H1 (cell line): ENCODE measurements at regions not wholly inside any gene's neighbourhood (a gene's known extent, or its start where the extent isn't known, plus 50 kb on each side); places are given as distances from the start of the nearest gene placed in this dataset.

Experiments used
- CTCF ChIA-PET: fragments of 300-600 bp; sonication (Branson Sonifier 250); formaldehyde crosslinking; loops from one replicate; lab custom pipeline; 2021; ENCODE audit not compliant: partially characterized antibody; lab: Charles Lee
- POLR2A ChIA-PET: fragments of 300-600 bp; sonication (Branson Sonifier 250); formaldehyde crosslinking; loops from one replicate; lab custom pipeline; 2021; ENCODE audit warnings: inconsistent platforms; ENCODE audit not compliant: partially characterized antibody; lab: Charles Lee
- DNase-seq, 2 experiments: peaks; one replicate each; pipeline versions ENCODE4 v3.0.0 to v3.0.0-alpha.2; 2010 to 2022; ENCODE audit warnings: low spot score in 2 of 2, low read depth in 1 of 2, mixed read lengths in 1 of 2
- FAIRE-seq: peaks from 2 replicates; lab custom pipeline; 2011; peaks lifted over from hg19 to GRCh38; lab: Jason Lieb, UNC
- H2AFZ ChIP-seq: 2 replicates; pipeline ENCODE4 v1.8.1; 2012; ENCODE audit warnings: low read length, inconsistent platforms
- H2AK5ac ChIP-seq: 2 replicates; pipeline ENCODE4 v1.6.1; 2013; ENCODE audit warnings: low read depth, low read length
- H2BK120ac ChIP-seq: replicated peaks from 2 replicates; pipeline ENCODE3; 2013; ENCODE audit warnings: low read depth, low read length, inconsistent platforms
- H2BK12ac ChIP-seq: 2 replicates; pipeline ENCODE4 v1.6.1; 2013; ENCODE audit warnings: low read depth, low read length
- H2BK15ac ChIP-seq: 2 replicates; pipeline ENCODE4 v1.6.1; 2013; ENCODE audit warnings: low read length
- H2BK20ac ChIP-seq: 2 replicates; pipeline ENCODE4 v1.6.1; 2013; ENCODE audit warnings: low read length
- H2BK5ac ChIP-seq: 2 replicates; pipeline ENCODE4 v1.6.1; 2013; ENCODE audit warnings: low read depth, low read length
- H3K14ac ChIP-seq: 2 replicates; pipeline ENCODE4 v1.6.1; 2013; ENCODE audit warnings: inconsistent platforms; ENCODE audit not compliant: insufficient read length
- H3K18ac ChIP-seq: 2 replicates; pipeline ENCODE4 v1.6.1; 2013; ENCODE audit warnings: low read length; ENCODE audit errors: extremely low read depth
- H3K23ac ChIP-seq: 2 replicates; pipeline ENCODE4 v1.6.1; 2013; ENCODE audit warnings: inconsistent platforms; ENCODE audit not compliant: insufficient read length
- H3K23me2 ChIP-seq: 2 replicates; pipeline ENCODE4 v1.6.1; 2013; ENCODE audit warnings: low read depth, low read length
- H3K27ac ChIP-seq: 2 replicates; pipeline ENCODE4 v1.6.1; 2011; ENCODE audit warnings: low read depth, low read length, inconsistent platforms
- H3K27me3 ChIP-seq, 4 experiments: replicated peaks in 1 of 4; 1 replicate in 1 of 4; 2 replicates in 3 of 4; pipeline versions ENCODE4 v1.6.1 to v1.8.1; 2011 to 2013; ENCODE audit warnings: low read length in 3 of 4, mild to moderate bottlenecking in 3 of 4, inconsistent platforms in 2 of 4, mixed read lengths in 2 of 4, moderate library complexity in 1 of 4; ENCODE audit not compliant: control insufficient read depth in 3 of 4, insufficient read depth in 3 of 4; ENCODE audit errors: extremely low read depth in 1 of 4
- H3K36me3 ChIP-seq, 4 experiments: 2 replicates each; pipeline versions ENCODE4 v1.6.1 to v1.8.1; 2011 to 2013; ENCODE audit warnings: mild to moderate bottlenecking in 4 of 4, low read length in 3 of 4, moderate library complexity in 2 of 4, control low read depth in 1 of 4, inconsistent platforms in 1 of 4; ENCODE audit not compliant: insufficient read depth in 4 of 4, control insufficient read depth in 2 of 4
- H3K4ac ChIP-seq: replicated peaks from 2 replicates; pipeline ENCODE3; 2013; ENCODE audit warnings: low read length, low read depth, mixed read lengths, inconsistent platforms; ENCODE audit not compliant: insufficient read length
- H3K4me1 ChIP-seq, 4 experiments: replicated peaks in 1 of 4; 1 replicate in 1 of 4; 2 replicates in 3 of 4; pipeline versions ENCODE4 v1.6.1 to v1.8.1; 2011 to 2013; ENCODE audit warnings: low read length in 3 of 4, inconsistent platforms in 2 of 4, mixed read lengths in 1 of 4; ENCODE audit not compliant: insufficient read depth in 4 of 4, control insufficient read depth in 3 of 4
- H3K4me2 ChIP-seq, 2 experiments: 2 replicates each; pipeline versions ENCODE4 v1.6.1 to v1.8.1; 2011 to 2013; ENCODE audit warnings: low read depth in 2 of 2, low read length in 2 of 2, control low read depth in 1 of 2, inconsistent platforms in 1 of 2, mild to moderate bottlenecking in 1 of 2; ENCODE audit not compliant: insufficient read depth in 1 of 2
- H3K4me3 ChIP-seq, 4 experiments: fragments of 200-600, 300-600 bp in 1 of 4; sonication (generic), shearing (Covaris generic), sonication (Bioruptor Twin) in 1 of 4; 2 replicates each; pipeline versions ENCODE4 v1.5.1 to v1.8.1; 2011 to 2016; ENCODE audit warnings: low read length in 4 of 4, low read depth in 3 of 4, control low read depth in 2 of 4, inconsistent platforms in 2 of 4, mild to moderate bottlenecking in 2 of 4, mixed read lengths in 1 of 4, moderate library complexity in 1 of 4; ENCODE audit not compliant: insufficient read depth in 2 of 4; ENCODE audit errors: extremely low read depth in 1 of 4
- H3K56ac ChIP-seq: replicated peaks from 2 replicates; pipeline ENCODE3; 2013; ENCODE audit warnings: low read depth, mild to moderate bottlenecking, mixed read lengths, low read length, inconsistent platforms; ENCODE audit not compliant: insufficient read length
- H3K79me1 ChIP-seq: 2 replicates; pipeline ENCODE4 v1.6.1; 2013; ENCODE audit warnings: low read depth, low read length, control low read depth
- H3K79me2 ChIP-seq, 2 experiments: 2 replicates each; pipeline versions ENCODE4 v1.6.1 to v1.8.1; 2012 to 2013; ENCODE audit warnings: low read length in 2 of 2, mild to moderate bottlenecking in 2 of 2, inconsistent platforms in 1 of 2; ENCODE audit not compliant: insufficient read depth in 2 of 2, control insufficient read depth in 1 of 2
- H3K9ac ChIP-seq, 4 experiments: replicated peaks in 1 of 4; 1 replicate in 1 of 4; 2 replicates in 3 of 4; pipeline versions ENCODE4 v1.6.1 to v1.8.1; 2011 to 2013; ENCODE audit warnings: low read depth in 3 of 4, low read length in 3 of 4, control low read depth in 2 of 4, mild to moderate bottlenecking in 2 of 4, moderate library complexity in 2 of 4, inconsistent platforms in 1 of 4; ENCODE audit errors: extremely low read depth in 1 of 4
- H3K9me3 ChIP-seq, 2 experiments: 2 replicates each; pipeline versions ENCODE4 v1.6.1 to v1.8.1; 2012 to 2013; ENCODE audit warnings: mild to moderate bottlenecking in 2 of 2, moderate library complexity in 2 of 2, control low read depth in 1 of 2, inconsistent platforms in 1 of 2, low read depth in 1 of 2, low read length in 1 of 2, mixed read lengths in 1 of 2; ENCODE audit not compliant: insufficient read depth in 2 of 2
- H4K20me1 ChIP-seq, 2 experiments: replicated peaks in 1 of 2; 2 replicates each; pipeline versions ENCODE3 to v1.8.1; 2011 to 2013; ENCODE audit warnings: inconsistent platforms in 2 of 2, low read length in 2 of 2, mild to moderate bottlenecking in 1 of 2; ENCODE audit not compliant: insufficient read depth in 2 of 2, control insufficient read depth in 1 of 2
- H4K5ac ChIP-seq: 2 replicates; pipeline ENCODE4 v1.6.1; 2013; ENCODE audit warnings: low read length, low read depth, mixed read lengths, inconsistent platforms; ENCODE audit not compliant: insufficient read length
- H4K8ac ChIP-seq: 2 replicates; pipeline ENCODE4 v1.8.0; 2013; ENCODE audit warnings: mild to moderate bottlenecking, moderate library complexity, low read length, inconsistent platforms; ENCODE audit not compliant: insufficient read depth; ENCODE audit errors: extremely low read depth
- H4K91ac ChIP-seq: replicated peaks from 2 replicates; pipeline ENCODE3; 2013; ENCODE audit warnings: low read length, mixed read lengths, inconsistent platforms; ENCODE audit not compliant: insufficient read length
- ATF3 ChIP-seq: IDR thresholded peaks from 2 replicates; pipeline ENCODE4 v1.6.1; 2011; ENCODE audit warnings: low read depth, mild to moderate bottlenecking, low read length; ENCODE audit not compliant: insufficient read depth
- BRCA1 ChIP-seq: IDR thresholded peaks from 2 replicates; pipeline ENCODE4 v1.6.1; 2012; ENCODE audit warnings: low read depth, low read length, improper control_type of control experiment
- CBX5 ChIP-seq: fragments of 300-800, 300-1000 bp; sonication (generic); IDR thresholded peaks from 2 replicates; pipeline ENCODE4 v1.7.1; 2016; ENCODE audit warnings: antibody characterized with exemption, low read length, low read depth
- CEBPB ChIP-seq: IDR thresholded peaks from 2 replicates; pipeline ENCODE4 v1.6.1; 2012; ENCODE audit warnings: low read depth, low read length
- CHD2 ChIP-seq: IDR thresholded peaks from 2 replicates; pipeline ENCODE4 v1.6.1; 2012; ENCODE audit warnings: low read length, improper control_type of control experiment
- EZH2 ChIP-seq: fragments of 200-600 bp; sonication (generic); IDR thresholded peaks from 2 replicates; pipeline ENCODE4 v1.7.1; 2012; ENCODE audit warnings: low read depth, mild to moderate bottlenecking, moderate library complexity, low read length, inconsistent platforms; ENCODE audit not compliant: severe bottlenecking
- HDAC2 ChIP-seq, 2 experiments: fragments of 300-600 bp in 1 of 2; sonication (generic) in 1 of 2; IDR thresholded peaks; 2 replicates each; pipeline ENCODE4 v1.6.1; 2011 to 2012; ENCODE audit warnings: low read depth in 2 of 2, low read length in 2 of 2, mild to moderate bottlenecking in 2 of 2, moderate library complexity in 2 of 2, borderline replicate concordance in 1 of 2, inconsistent platforms in 1 of 2
- JUN ChIP-seq: IDR thresholded peaks from 2 replicates; pipeline ENCODE4 v1.6.1; 2011; ENCODE audit warnings: low read depth, mild to moderate bottlenecking, improper control_type of control experiment, low read length
- KDM1A ChIP-seq: fragments of 200-600, 300-600 bp; sonication (generic); IDR thresholded peaks from 2 replicates; pipeline ENCODE4 v1.7.1; 2016; ENCODE audit warnings: mild to moderate bottlenecking, low read length, borderline replicate concordance
- MAFK ChIP-seq: IDR thresholded peaks from 2 replicates; pipeline ENCODE4 v1.6.1; 2012; ENCODE audit warnings: low read depth, mild to moderate bottlenecking, improper control_type of control experiment, low read length
- NANOG ChIP-seq: IDR thresholded peaks from 2 replicates; pipeline ENCODE4 v1.6.1; 2011; ENCODE audit warnings: low read length, low read depth, mild to moderate bottlenecking, inconsistent platforms; ENCODE audit not compliant: insufficient read depth, poor library complexity, severe bottlenecking
- POLR2AphosphoS5 ChIP-seq: IDR thresholded peaks from 2 replicates; pipeline ENCODE4 v1.6.1; 2011; ENCODE audit warnings: low read depth, low read length
- RXRA ChIP-seq: IDR thresholded peaks from 2 replicates; pipeline ENCODE4 v1.6.1; 2011; ENCODE audit warnings: low read depth, mild to moderate bottlenecking, low read length, moderate library complexity; ENCODE audit not compliant: insufficient read depth
- SIN3A ChIP-seq, 2 experiments: IDR thresholded peaks in 1 of 2; conservative IDR thresholded peaks in 1 of 2; 2 replicates each; pipeline ENCODE4 v1.6.1; 2011 to 2012; ENCODE audit warnings: low read length in 2 of 2, improper control_type of control experiment in 1 of 2, low read depth in 1 of 2, mild to moderate bottlenecking in 1 of 2
- WGBS, 2 experiments: shearing (Covaris generic) in 1 of 2; methylation state at CpG; one replicate each; pipeline versions ENCODE4 v1.1.6 to v1.1.7; 2013 to 2015; ENCODE audit warnings: low lambda C conversion rate in 2 of 2, mixed read lengths in 2 of 2, inconsistent platforms in 1 of 2, low coverage in 1 of 2, missing lambda C conversion rate in 1 of 2; ENCODE audit not compliant: insufficient replicate concordance in 2 of 2, insufficient coverage in 1 of 2, insufficient read length in 1 of 2; ENCODE audit errors: extremely low coverage in 1 of 2, missing lambda C conversion rate in 1 of 2; 5-methylcytosine and 5-hydroxymethylcytosine counted together

DNA sequence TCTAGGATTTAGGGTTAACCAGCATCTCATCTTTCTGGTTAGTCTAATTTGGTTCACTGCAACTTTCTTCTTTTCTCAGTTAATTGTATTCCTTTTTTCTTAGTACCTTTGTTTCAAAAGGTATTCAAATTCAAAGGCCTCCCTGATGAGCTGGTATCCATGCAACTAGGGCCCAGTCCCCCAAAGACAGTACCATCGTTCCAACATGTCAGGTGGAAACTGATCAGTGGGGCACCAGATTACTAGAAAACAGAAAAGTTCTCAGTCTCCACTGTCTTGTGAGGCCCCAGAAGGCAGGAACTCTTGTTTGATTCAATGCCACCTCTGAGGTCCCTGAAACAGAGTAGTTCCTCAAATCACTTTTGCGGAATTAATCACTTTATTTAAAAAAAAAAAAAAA lies 303.2 kb upstream of the NBEA start:
- H3K23me2 ChIP-seq, result no peaks in the 10 kb centered on the region; the same call in 1 of the 2 replicates
- ChIA-PET POLR2A (no interaction called here), CTCF (no interaction called here)
- H3K18ac ChIP-seq, result no peak overlapping the region
- no peaks in the 10 kb centered on the region for H3K79me1 ChIP-seq
- H4K91ac ChIP-seq, result no peak overlapping the region
- H3K14ac ChIP-seq, result no peak overlapping the region
- no peak overlapping the region for H3K9ac ChIP-seq
- no peaks in the 10 kb centered on the region for H3K9me3 ChIP-seq
- peaks cover 0 to 9% (median 4%) of the 10 kb centered on the region in 4 experiments; a peak in 3 of 7 replicates for H3K4me1 ChIP-seq
- no peaks in the 10 kb centered on the region for H3K36me3 ChIP-seq
- no peak overlapping the region; a peak in 1 of 8 replicates for H3K4me3 ChIP-seq
- DNase-seq (no peak), FAIRE-seq (no peak)
- H2BK120ac ChIP-seq, result no peak overlapping the region
- 63% methylated on average over 2 of the region's 2 CpGs; no CpG with 5 or more reads in 1 of the 2 experiments for WGBS, 2 experiments
- H3K79me2 ChIP-seq, result no peaks in the 10 kb centered on the region
- no peak overlapping the region for H3K56ac ChIP-seq
- H3K27ac ChIP-seq, result no peak overlapping the region
- no peak overlapping the region for H4K8ac ChIP-seq
- H2BK12ac ChIP-seq, result no peak overlapping the region
- no peak overlapping the region for H2AK5ac ChIP-seq
- no peak overlapping the region for H2AFZ ChIP-seq
- H3K4me2 ChIP-seq, result 0 out of 4 replicates have a peak overlapping the region, but pooled peaks of 1 of the 2 experiments have one; percentile 16
- H2BK5ac ChIP-seq, result no peak overlapping the region
- no peak overlapping the region for H2BK15ac ChIP-seq
- H3K27me3 ChIP-seq, result no peaks in the 10 kb centered on the region
- H3K23ac ChIP-seq, result no peak overlapping the region
- no peaks in the 10 kb centered on the region for H4K20me1 ChIP-seq
- no peak overlapping the region for H4K5ac ChIP-seq
- no peak overlapping the region for H2BK20ac ChIP-seq
- H3K4ac ChIP-seq, result no peak overlapping the region
- TF ChIP-seq ATF3 (no peak), POLR2AphosphoS5 (no peak), RXRA (no peak), KDM1A (no peak), SIN3A (conservative IDR thresholded peaks at IDR 0.05 in 1 of 2, IDR thresholded peaks at IDR 0.05 in 1 of 2; ENCODE audit: low read depth in 1 of 2, low read length in 2 of 2) (no peak), HDAC2 (IDR thresholded peaks at IDR 0.05; ENCODE audit: borderline replicate concordance in 1 of 2, low read depth in 2 of 2, low read length in 2 of 2) (no peak), JUN (no peak), CBX5 (no peak), CHD2 (no peak), MAFK (no peak), CEBPB (no peak), EZH2 (no peak), NANOG (no peak), BRCA1 (no peak)
